ENCODE measurements at regions not wholly inside any gene's neighbourhood (a gene's known extent, or its start where the extent isn't known, plus 50 kb on each side); places are given as distances from the start of the nearest gene placed in this dataset.
"Not testable (repeated sequence)": the region's sequence is repeated elsewhere in the genome, so short reads cannot be mapped to it uniquely, and the experiment has no call there.

- Histone ChIP-seq H3K27me3 (ENCODE audit: control insufficient read depth in 1 of 2, insufficient read depth in 2 of 2, low read length in 2 of 2) (no peaks in the 10 kb centered on the region), H3K27ac (ENCODE audit: low read depth, low read length) (no peak overlapping the region), H3K9me3 (ENCODE audit: low read length) (no peaks in the 10 kb centered on the region), H3K4me1 (ENCODE audit: insufficient read depth, low read length) (no peaks in the 10 kb centered on the region), H3K9ac (ENCODE audit: low read length) (no peak overlapping the region), H3K4me3 (ENCODE audit: low read depth in 1 of 2, low read length in 2 of 2) (no peak overlapping the region), H3K36me3 (ENCODE audit: insufficient read depth, low read length) (no peaks in the 10 kb centered on the region)
Observed at GRCh38 chr15:68493629-68494028, 61.7 kb upstream of the ITGA11 start.

- Histone ChIP-seq H3K27ac (ENCODE audit: low read depth, low read length) (no peak overlapping the region), H3K4me3 (ENCODE audit: low read depth in 1 of 2, low read length in 2 of 2) (no peak overlapping the region), H3K9me3 (ENCODE audit: low read length) (no peaks in the 10 kb centered on the region), H3K9ac (ENCODE audit: low read length) (no peak overlapping the region), H3K4me1 (ENCODE audit: insufficient read depth, low read length) (no peaks in the 10 kb centered on the region), H3K27me3 (ENCODE audit: control insufficient read depth in 1 of 2, insufficient read depth in 2 of 2, low read length in 2 of 2) (no peaks in the 10 kb centered on the region), H3K36me3 (ENCODE audit: insufficient read depth, low read length) (no peaks in the 10 kb centered on the region)
Observed at GRCh38 chr15:68494573-68495110, 62.7 kb upstream of the ITGA11 start.

GRCh38 chr15:68495221-68495950 lies 63.4 kb upstream of the ITGA11 start:
- Histone ChIP-seq H3K4me3 (ENCODE audit: low read depth in 1 of 2, low read length in 2 of 2) (no peak overlapping the region), H3K27ac (ENCODE audit: low read depth, low read length) (no peak overlapping the region), H3K9me3 (ENCODE audit: low read length) (no peaks in the 10 kb centered on the region), H3K9ac (ENCODE audit: low read length) (no peak overlapping the region), H3K27me3 (ENCODE audit: control insufficient read depth in 1 of 2, insufficient read depth in 2 of 2, low read length in 2 of 2) (no peaks in the 10 kb centered on the region), H3K36me3 (ENCODE audit: insufficient read depth, low read length) (no peaks in the 10 kb centered on the region), H3K4me1 (ENCODE audit: insufficient read depth, low read length) (no peaks in the 10 kb centered on the region)

- Histone ChIP-seq H3K27ac (ENCODE audit: low read depth, low read length) (no peak overlapping the region), H3K36me3 (ENCODE audit: insufficient read depth, low read length) (no peaks in the 10 kb centered on the region), H3K4me1 (ENCODE audit: insufficient read depth, low read length) (no peaks in the 10 kb centered on the region), H3K9ac (ENCODE audit: low read length) (no peak overlapping the region), H3K9me3 (ENCODE audit: low read length) (no peaks in the 10 kb centered on the region), H3K4me3 (ENCODE audit: low read depth in 1 of 2, low read length in 2 of 2) (no peak overlapping the region), H3K27me3 (ENCODE audit: control insufficient read depth in 1 of 2, insufficient read depth in 2 of 2, low read length in 2 of 2) (no peaks in the 10 kb centered on the region)
Observed at GRCh38 chr15:68495981-68496705, 64.2 kb upstream of the ITGA11 start.

GRCh38 chr15:68496751-68497150 lies 64.8 kb upstream of the ITGA11 start:
- H3K36me3 ChIP-seq (ENCODE audit: insufficient read depth, low read length); H3K4me3 ChIP-seq (ENCODE audit: low read depth in 1 of 2, low read length in 2 of 2); H3K27me3 ChIP-seq (ENCODE audit: control insufficient read depth in 1 of 2, insufficient read depth in 2 of 2, low read length in 2 of 2); H3K27ac ChIP-seq (ENCODE audit: low read depth, low read length); H3K9ac ChIP-seq (ENCODE audit: low read length); H3K4me1 ChIP-seq (ENCODE audit: insufficient read depth, low read length); H3K9me3 ChIP-seq (ENCODE audit: low read length): not testable (repeated sequence)

- Histone ChIP-seq H3K36me3 (ENCODE audit: insufficient read depth, low read length) (no peaks in the 10 kb centered on the region), H3K27me3 (ENCODE audit: control insufficient read depth in 1 of 2, insufficient read depth in 2 of 2, low read length in 2 of 2) (no peaks in the 10 kb centered on the region), H3K9me3 (ENCODE audit: low read length) (no peaks in the 10 kb centered on the region), H3K4me1 (ENCODE audit: insufficient read depth, low read length) (no peaks in the 10 kb centered on the region), H3K4me3 (ENCODE audit: low read depth in 1 of 2, low read length in 2 of 2) (no peak overlapping the region), H3K27ac (ENCODE audit: low read depth, low read length) (no peak overlapping the region), H3K9ac (ENCODE audit: low read length) (no peak overlapping the region)
Observed at GRCh38 chr15:68497206-68497910, 65.4 kb upstream of the ITGA11 start.

GRCh38 chr15:68498076-68498475 lies 66.1 kb upstream of the ITGA11 start:
- no peak overlapping the region for H3K27ac ChIP-seq (ENCODE audit: low read depth, low read length)
- H3K9ac ChIP-seq (ENCODE audit: low read length), result no peak overlapping the region
- H3K36me3 ChIP-seq (ENCODE audit: insufficient read depth, low read length), result no peaks in the 10 kb centered on the region
- no peaks in the 10 kb centered on the region for H3K4me1 ChIP-seq (ENCODE audit: insufficient read depth, low read length)
- no peaks in the 10 kb centered on the region for H3K9me3 ChIP-seq (ENCODE audit: low read length)
- no peak overlapping the region for H3K4me3 ChIP-seq (ENCODE audit: low read depth in 1 of 2, low read length in 2 of 2)
- H3K27me3 ChIP-seq (ENCODE audit: control insufficient read depth in 1 of 2, insufficient read depth in 2 of 2, low read length in 2 of 2), result no peaks in the 10 kb centered on the region

GRCh38 chr15:68499620-68500312 lies 67.8 kb upstream of the ITGA11 start:
- no peaks in the 10 kb centered on the region for H3K27me3 ChIP-seq (ENCODE audit: control insufficient read depth in 1 of 2, insufficient read depth in 2 of 2, low read length in 2 of 2)
- no peaks in the 10 kb centered on the region for H3K4me1 ChIP-seq (ENCODE audit: insufficient read depth, low read length)
- no peaks in the 10 kb centered on the region for H3K36me3 ChIP-seq (ENCODE audit: insufficient read depth, low read length)
- no peak overlapping the region for H3K27ac ChIP-seq (ENCODE audit: low read depth, low read length)
- H3K9ac ChIP-seq (ENCODE audit: low read length), result no peak overlapping the region
- no peak overlapping the region for H3K4me3 ChIP-seq (ENCODE audit: low read depth in 1 of 2, low read length in 2 of 2)
- H3K9me3 ChIP-seq (ENCODE audit: low read length), result no peaks in the 10 kb centered on the region

GRCh38 chr15:68500363-68501258 lies 68.6 kb upstream of the ITGA11 start:
- H3K9ac ChIP-seq (ENCODE audit: low read length), result no peak overlapping the region
- H3K27ac ChIP-seq (ENCODE audit: low read depth, low read length), result no peak overlapping the region
- no peaks in the 10 kb centered on the region for H3K4me1 ChIP-seq (ENCODE audit: insufficient read depth, low read length)
- no peaks in the 10 kb centered on the region for H3K27me3 ChIP-seq (ENCODE audit: control insufficient read depth in 1 of 2, insufficient read depth in 2 of 2, low read length in 2 of 2)
- no peaks in the 10 kb centered on the region for H3K36me3 ChIP-seq (ENCODE audit: insufficient read depth, low read length)
- H3K4me3 ChIP-seq (ENCODE audit: low read depth in 1 of 2, low read length in 2 of 2), result no peak overlapping the region
- no peaks in the 10 kb centered on the region for H3K9me3 ChIP-seq (ENCODE audit: low read length)

GRCh38 chr15:68501259-68501591 lies 69.3 kb upstream of the ITGA11 start:
- no peaks in the 10 kb centered on the region for H3K4me1 ChIP-seq (ENCODE audit: insufficient read depth, low read length)
- H3K4me3 ChIP-seq (ENCODE audit: low read depth in 1 of 2, low read length in 2 of 2), result no peak overlapping the region
- no peaks in the 10 kb centered on the region for H3K9me3 ChIP-seq (ENCODE audit: low read length)
- H3K9ac ChIP-seq (ENCODE audit: low read length), result no peak overlapping the region
- H3K36me3 ChIP-seq (ENCODE audit: insufficient read depth, low read length), result no peaks in the 10 kb centered on the region
- H3K27me3 ChIP-seq (ENCODE audit: control insufficient read depth in 1 of 2, insufficient read depth in 2 of 2, low read length in 2 of 2), result no peaks in the 10 kb centered on the region
- no peak overlapping the region for H3K27ac ChIP-seq (ENCODE audit: low read depth, low read length)
